ENCODE measurements at regions not wholly inside any gene's neighbourhood (a gene's known extent, or its start where the extent isn't known, plus 50 kb on each side); places are given as distances from the start of the nearest gene placed in this dataset.

GRCh38 chr5:67316695-67317094 is 120.1 kb upstream of the CD180 start:
- TF ChIP-seq CTCF (conservative IDR thresholded peaks at IDR 0.05) (no peak), EZH2 (IDR thresholded peaks at IDR 0.05; ENCODE audit: low read depth) (no peak)
